ENCODE measurements at regions not wholly inside any gene's neighbourhood (a gene's known extent, or its start where the extent isn't known, plus 50 kb on each side); places are given as distances from the start of the nearest gene placed in this dataset.

GRCh38 chr16:22672830-22673210 lies 141.1 kb upstream of the HS3ST2 start:
- no peak for TF ChIP-seq CTCF (IDR thresholded peaks at IDR 0.05)
- no peak for TF ChIP-seq EZH2 (IDR thresholded peaks at IDR 0.05; ENCODE audit: borderline replicate concordance, insufficient read depth, low read depth, low read length, poor library complexity, severe bottlenecking)

Data from B cell (primary cell).